ENCODE measurements at regions not wholly inside any gene's neighbourhood (a gene's known extent, or its start where the extent isn't known, plus 50 kb on each side); places are given as distances from the start of the nearest gene placed in this dataset.

DNA sequence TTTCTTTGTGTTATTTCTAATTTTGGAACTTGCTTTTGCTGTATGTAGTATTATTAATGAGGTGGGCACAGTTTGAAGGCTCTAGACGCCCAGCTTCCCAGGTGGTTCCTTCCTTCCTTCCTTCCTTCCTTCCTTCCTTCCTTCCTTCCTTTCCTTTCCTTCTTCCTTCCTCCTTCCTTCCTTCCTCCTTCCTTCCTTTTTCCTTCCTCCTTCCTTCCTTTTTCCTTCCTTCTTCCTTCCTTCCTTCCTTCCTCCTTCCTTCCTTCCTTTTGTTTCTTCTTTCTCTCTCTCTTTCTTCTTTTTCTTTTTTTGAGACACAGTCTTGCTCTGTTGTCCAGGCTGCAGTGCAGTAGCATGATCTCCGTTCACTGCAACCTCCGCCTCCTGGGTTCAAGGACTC lies 906.7 kb downstream of the AACS start:
- TF ChIP-seq EP300 (IDR thresholded peaks at IDR 0.05; ENCODE audit: borderline replicate concordance in 1 of 2, control insufficient read depth in 1 of 2, low read depth in 2 of 2, low read length in 2 of 2) (no peak), FOS (IDR thresholded peaks at IDR 0.05; ENCODE audit: borderline replicate concordance, extremely low read depth, insufficient read length) (no peak), POLR2A (IDR thresholded peaks at IDR 0.05; ENCODE audit: low read depth, low read length) (no peak)
- TF ChIP-seq, protein P1, sequence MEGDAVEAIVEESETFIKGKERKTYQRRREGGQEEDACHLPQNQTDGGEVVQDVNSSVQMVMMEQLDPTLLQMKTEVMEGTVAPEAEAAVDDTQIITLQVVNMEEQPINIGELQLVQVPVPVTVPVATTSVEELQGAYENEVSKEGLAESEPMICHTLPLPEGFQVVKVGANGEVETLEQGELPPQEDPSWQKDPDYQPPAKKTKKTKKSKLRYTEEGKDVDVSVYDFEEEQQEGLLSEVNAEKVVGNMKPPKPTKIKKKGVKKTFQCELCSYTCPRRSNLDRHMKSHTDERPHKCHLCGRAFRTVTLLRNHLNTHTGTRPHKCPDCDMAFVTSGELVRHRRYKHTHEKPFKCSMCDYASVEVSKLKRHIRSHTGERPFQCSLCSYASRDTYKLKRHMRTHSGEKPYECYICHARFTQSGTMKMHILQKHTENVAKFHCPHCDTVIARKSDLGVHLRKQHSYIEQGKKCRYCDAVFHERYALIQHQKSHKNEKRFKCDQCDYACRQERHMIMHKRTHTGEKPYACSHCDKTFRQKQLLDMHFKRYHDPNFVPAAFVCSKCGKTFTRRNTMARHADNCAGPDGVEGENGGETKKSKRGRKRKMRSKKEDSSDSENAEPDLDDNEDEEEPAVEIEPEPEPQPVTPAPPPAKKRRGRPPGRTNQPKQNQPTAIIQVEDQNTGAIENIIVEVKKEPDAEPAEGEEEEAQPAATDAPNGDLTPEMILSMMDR (IDR thresholded peaks at IDR 0.05 in 2 of 3, conservative IDR thresholded peaks at IDR 0.05 in 1 of 3; ENCODE audit: control insufficient read depth in 2 of 3, extremely low read depth in 1 of 3, insufficient read depth in 1 of 3, low read depth in 3 of 3, low read length in 3 of 3) = no peak
- TF ChIP-seq, protein P2, sequence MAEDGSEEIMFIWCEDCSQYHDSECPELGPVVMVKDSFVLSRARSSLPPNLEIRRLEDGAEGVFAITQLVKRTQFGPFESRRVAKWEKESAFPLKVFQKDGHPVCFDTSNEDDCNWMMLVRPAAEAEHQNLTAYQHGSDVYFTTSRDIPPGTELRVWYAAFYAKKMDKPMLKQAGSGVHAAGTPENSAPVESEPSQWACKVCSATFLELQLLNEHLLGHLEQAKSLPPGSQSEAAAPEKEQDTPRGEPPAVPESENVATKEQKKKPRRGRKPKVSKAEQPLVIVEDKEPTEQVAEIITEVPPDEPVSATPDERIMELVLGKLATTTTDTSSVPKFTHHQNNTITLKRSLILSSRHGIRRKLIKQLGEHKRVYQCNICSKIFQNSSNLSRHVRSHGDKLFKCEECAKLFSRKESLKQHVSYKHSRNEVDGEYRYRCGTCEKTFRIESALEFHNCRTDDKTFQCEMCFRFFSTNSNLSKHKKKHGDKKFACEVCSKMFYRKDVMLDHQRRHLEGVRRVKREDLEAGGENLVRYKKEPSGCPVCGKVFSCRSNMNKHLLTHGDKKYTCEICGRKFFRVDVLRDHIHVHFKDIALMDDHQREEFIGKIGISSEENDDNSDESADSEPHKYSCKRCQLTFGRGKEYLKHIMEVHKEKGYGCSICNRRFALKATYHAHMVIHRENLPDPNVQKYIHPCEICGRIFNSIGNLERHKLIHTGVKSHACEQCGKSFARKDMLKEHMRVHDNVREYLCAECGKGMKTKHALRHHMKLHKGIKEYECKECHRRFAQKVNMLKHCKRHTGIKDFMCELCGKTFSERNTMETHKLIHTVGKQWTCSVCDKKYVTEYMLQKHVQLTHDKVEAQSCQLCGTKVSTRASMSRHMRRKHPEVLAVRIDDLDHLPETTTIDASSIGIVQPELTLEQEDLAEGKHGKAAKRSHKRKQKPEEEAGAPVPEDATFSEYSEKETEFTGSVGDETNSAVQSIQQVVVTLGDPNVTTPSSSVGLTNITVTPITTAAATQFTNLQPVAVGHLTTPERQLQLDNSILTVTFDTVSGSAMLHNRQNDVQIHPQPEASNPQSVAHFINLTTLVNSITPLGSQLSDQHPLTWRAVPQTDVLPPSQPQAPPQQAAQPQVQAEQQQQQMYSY (CRISPR knock-in tag; IDR thresholded peaks at IDR 0.05) = no peak
- TF ChIP-seq, protein P3, sequence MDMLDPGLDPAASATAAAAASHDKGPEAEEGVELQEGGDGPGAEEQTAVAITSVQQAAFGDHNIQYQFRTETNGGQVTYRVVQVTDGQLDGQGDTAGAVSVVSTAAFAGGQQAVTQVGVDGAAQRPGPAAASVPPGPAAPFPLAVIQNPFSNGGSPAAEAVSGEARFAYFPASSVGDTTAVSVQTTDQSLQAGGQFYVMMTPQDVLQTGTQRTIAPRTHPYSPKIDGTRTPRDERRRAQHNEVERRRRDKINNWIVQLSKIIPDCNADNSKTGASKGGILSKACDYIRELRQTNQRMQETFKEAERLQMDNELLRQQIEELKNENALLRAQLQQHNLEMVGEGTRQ (IDR thresholded peaks at IDR 0.05; ENCODE audit: borderline replicate concordance, low read depth, low read length) = no peak
